ENCODE measurements at regions not wholly inside any gene's neighbourhood (a gene's known extent, or its start where the extent isn't known, plus 50 kb on each side); places are given as distances from the start of the nearest gene placed in this dataset.

GRCh38 chr10:36345807-36346206 is 703.7 kb upstream of the FZD8 start:
- ATAC-seq (ENCODE audit: low read depth) (no peak), DNase-seq (ENCODE audit: low spot score in 2 of 2) (no peak)
- Mint-ChIP-seq H3K36me3 (no peaks in the 10 kb centered on the region), H3K9me3 (peaks cover 3% of the 10 kb centered on the region), H3K27me3 (no peaks in the 10 kb centered on the region), H3K4me1 (no peaks in the 10 kb centered on the region), H3K4me3 (no peak overlapping the region), H3K27ac (no peak overlapping the region)

GRCh38 chr10:36345175-36345533 is 703.1 kb upstream of the FZD8 start:
- no peaks in the 10 kb centered on the region for H3K36me3 Mint-ChIP-seq
- H3K4me3 Mint-ChIP-seq: no peak overlapping the region
- H3K9me3 Mint-ChIP-seq: peaks cover 3% of the 10 kb centered on the region
- no peaks in the 10 kb centered on the region for H3K27me3 Mint-ChIP-seq
- no peak for ATAC-seq (ENCODE audit: low read depth)
- H3K4me1 Mint-ChIP-seq: no peaks in the 10 kb centered on the region
- no peak overlapping the region for H3K27ac Mint-ChIP-seq
- DNase-seq (ENCODE audit: low spot score in 2 of 2): no peak

- ATAC-seq (ENCODE audit: low read depth) (no peak), DNase-seq (ENCODE audit: low spot score in 2 of 2) (no peak)
- Mint-ChIP-seq H3K27me3 (no peaks in the 10 kb centered on the region), H3K4me3 (no peak overlapping the region), H3K9me3 (peaks cover 3% of the 10 kb centered on the region), H3K4me1 (no peaks in the 10 kb centered on the region), H3K27ac (no peak overlapping the region), H3K36me3 (no peaks in the 10 kb centered on the region)
Observed at GRCh38 chr10:36344240-36345174, 702.4 kb upstream of the FZD8 start.

GRCh38 chr10:36342781-36343180 is 700.7 kb upstream of the FZD8 start:
- Mint-ChIP-seq H3K27ac (no peak overlapping the region), H3K4me1 (no peaks in the 10 kb centered on the region), H3K36me3 (no peaks in the 10 kb centered on the region), H3K9me3 (peaks cover under 1% of the 10 kb centered on the region), H3K4me3 (no peak overlapping the region), H3K27me3 (no peaks in the 10 kb centered on the region)
- ATAC-seq (ENCODE audit: low read depth) (no peak), DNase-seq (ENCODE audit: low spot score in 2 of 2) (no peak)

GRCh38 chr10:36341471-36341870 is 699.4 kb upstream of the FZD8 start:
- ATAC-seq (ENCODE audit: low read depth): no peak
- Mint-ChIP-seq H3K27ac (no peak overlapping the region), H3K27me3 (no peaks in the 10 kb centered on the region), H3K4me1 (no peaks in the 10 kb centered on the region), H3K36me3 (no peaks in the 10 kb centered on the region), H3K4me3 (no peak overlapping the region), H3K9me3 (peaks cover 2% of the 10 kb centered on the region)
- no peak for DNase-seq (ENCODE audit: low spot score in 2 of 2)

GRCh38 chr10:36336315-36336714 is 694.2 kb upstream of the FZD8 start:
- Mint-ChIP-seq H3K36me3 (no peaks in the 10 kb centered on the region), H3K4me1 (no peaks in the 10 kb centered on the region), H3K27me3 (no peaks in the 10 kb centered on the region), H3K9me3 (peaks cover 3% of the 10 kb centered on the region), H3K27ac (no peak overlapping the region), H3K4me3 (no peak overlapping the region)
- ATAC-seq (ENCODE audit: low read depth) (no peak), DNase-seq (ENCODE audit: low spot score in 2 of 2) (no peak)

- DNase-seq (ENCODE audit: low spot score in 2 of 2): no peak
- Mint-ChIP-seq H3K27ac (no peak overlapping the region), H3K36me3 (no peaks in the 10 kb centered on the region), H3K4me3 (no peak overlapping the region), H3K27me3 (peaks cover 1% of the 10 kb centered on the region), H3K9me3 (peaks cover 3% of the 10 kb centered on the region), H3K4me1 (no peaks in the 10 kb centered on the region)
- no peak for ATAC-seq (ENCODE audit: low read depth)
Observed at GRCh38 chr10:36333446-36333845, 691.4 kb upstream of the FZD8 start.

GRCh38 chr10:36332926-36333325 is 690.8 kb upstream of the FZD8 start:
- Mint-ChIP-seq H3K4me1 (no peaks in the 10 kb centered on the region), H3K27me3 (peaks cover 1% of the 10 kb centered on the region), H3K4me3 (no peak overlapping the region), H3K27ac (no peak overlapping the region), H3K9me3 (peaks cover 3% of the 10 kb centered on the region), H3K36me3 (no peaks in the 10 kb centered on the region)
- ATAC-seq (ENCODE audit: low read depth) (no peak), DNase-seq (ENCODE audit: low spot score in 2 of 2) (no peak)

- no peak for DNase-seq (ENCODE audit: low spot score in 2 of 2)
- Mint-ChIP-seq H3K4me1 (no peaks in the 10 kb centered on the region), H3K36me3 (no peaks in the 10 kb centered on the region)
Observed at GRCh38 chr10:36331121-36331520, 689.0 kb upstream of the FZD8 start.

GRCh38 chr10:36325815-36326214 is 683.7 kb upstream of the FZD8 start:
- H3K27me3 Mint-ChIP-seq: peaks cover 1% of the 10 kb centered on the region
- no peak overlapping the region for H3K27ac Mint-ChIP-seq
- no peaks in the 10 kb centered on the region for H3K36me3 Mint-ChIP-seq
- ATAC-seq (ENCODE audit: low read depth) (no peak), DNase-seq (ENCODE audit: low spot score in 2 of 2) (no peak)
- no peaks in the 10 kb centered on the region for H3K4me1 Mint-ChIP-seq
- peaks cover 4% of the 10 kb centered on the region for H3K9me3 Mint-ChIP-seq
- H3K4me3 Mint-ChIP-seq: no peak overlapping the region

More at GRCh38 chr10:36331121-36331520, 689.0 kb upstream of the FZD8 start:
- H3K9me3 Mint-ChIP-seq: peaks cover 1% of the 10 kb centered on the region
- no peak for ATAC-seq (ENCODE audit: low read depth)
- peaks cover 1% of the 10 kb centered on the region for H3K27me3 Mint-ChIP-seq
- H3K4me3 Mint-ChIP-seq: no peak overlapping the region
- no peak overlapping the region for H3K27ac Mint-ChIP-seq

- H3K36me3 Mint-ChIP-seq: no peaks in the 10 kb centered on the region
- no peak overlapping the region for H3K4me3 Mint-ChIP-seq
- ATAC-seq (ENCODE audit: low read depth) (no peak), DNase-seq (ENCODE audit: low spot score in 2 of 2) (no peak)
- H3K4me1 Mint-ChIP-seq: no peaks in the 10 kb centered on the region
- H3K27me3 Mint-ChIP-seq: no peaks in the 10 kb centered on the region
- H3K27ac Mint-ChIP-seq: no peak overlapping the region
- peaks cover 6% of the 10 kb centered on the region for H3K9me3 Mint-ChIP-seq
Observed at GRCh38 chr10:36324831-36325230, 682.7 kb upstream of the FZD8 start.

- H3K4me1 Mint-ChIP-seq: no peaks in the 10 kb centered on the region
- H3K9me3 Mint-ChIP-seq: no peaks in the 10 kb centered on the region
- no peaks in the 10 kb centered on the region for H3K36me3 Mint-ChIP-seq
- H3K27ac Mint-ChIP-seq: no peak overlapping the region
- ATAC-seq (ENCODE audit: low read depth): no peak
- no peaks in the 10 kb centered on the region for H3K27me3 Mint-ChIP-seq
- H3K4me3 Mint-ChIP-seq: no peak overlapping the region
- no peak for DNase-seq (ENCODE audit: low spot score in 2 of 2)
Observed at GRCh38 chr10:36313142-36313541, 671.0 kb upstream of the FZD8 start.

- no peak for DNase-seq (ENCODE audit: low spot score in 2 of 2)
- no peaks in the 10 kb centered on the region for H3K4me1 Mint-ChIP-seq
- H3K27ac Mint-ChIP-seq: no peak overlapping the region
- H3K27me3 Mint-ChIP-seq: no peaks in the 10 kb centered on the region
- peaks cover 2% of the 10 kb centered on the region for H3K9me3 Mint-ChIP-seq
- H3K4me3 Mint-ChIP-seq: no peak overlapping the region
- ATAC-seq (ENCODE audit: low read depth): no peak
- no peaks in the 10 kb centered on the region for H3K36me3 Mint-ChIP-seq
Observed at GRCh38 chr10:36303896-36304295, 661.8 kb upstream of the FZD8 start.

GRCh38 chr10:36302086-36302485 is 660.0 kb upstream of the FZD8 start:
- Mint-ChIP-seq H3K4me1 (no peaks in the 10 kb centered on the region), H3K27me3 (no peaks in the 10 kb centered on the region)

GRCh38 chr10:36301539-36301938 is 659.4 kb upstream of the FZD8 start:
- Mint-ChIP-seq H3K27ac (no peak overlapping the region), H3K4me1 (no peaks in the 10 kb centered on the region), H3K36me3 (no peaks in the 10 kb centered on the region), H3K27me3 (no peaks in the 10 kb centered on the region), H3K4me3 (no peak overlapping the region), H3K9me3 (peaks cover under 1% of the 10 kb centered on the region)
- DNase-seq (ENCODE audit: low spot score in 2 of 2): no peak
- no peak for ATAC-seq (ENCODE audit: low read depth)

More at GRCh38 chr10:36302086-36302485, 660.0 kb upstream of the FZD8 start:
- no peak for DNase-seq (ENCODE audit: low spot score in 2 of 2)
- no peak for ATAC-seq (ENCODE audit: low read depth)
- no peaks in the 10 kb centered on the region for H3K36me3 Mint-ChIP-seq
- H3K9me3 Mint-ChIP-seq: peaks cover 2% of the 10 kb centered on the region
- no peak overlapping the region for H3K27ac Mint-ChIP-seq
- no peak overlapping the region for H3K4me3 Mint-ChIP-seq

Data from memory B cell (primary cell).